HK-2 (cell line): ENCODE measurements at regions not wholly inside any gene's neighbourhood (a gene's known extent, or its start where the extent isn't known, plus 50 kb on each side); places are given as distances from the start of the nearest gene placed in this dataset.
"Not testable (repeated sequence)": the region's sequence is repeated elsewhere in the genome, so short reads cannot be mapped to it uniquely, and the experiment has no call there.

Experiments
- DNase-seq: peaks from one replicate; pipeline ENCODE4 v3.0.0-alpha.2; 2018; ENCODE audit not compliant: unreplicated experiment

- not testable (repeated sequence) for DNase-seq
Observed at GRCh38 chr17:30686538-30687479, 137.7 kb downstream of the CRLF3 start.

- DNase-seq, result not testable (repeated sequence)
Observed at GRCh38 chr17:30682280-30682679, 142.2 kb downstream of the CRLF3 start.

GRCh38 chr17:30680681-30681080 is 143.8 kb downstream of the CRLF3 start:
- DNase-seq, result not testable (repeated sequence)

- DNase-seq, result no peak
Observed at GRCh38 chr17:30677550-30678249, 146.8 kb downstream of the CRLF3 start.

GRCh38 chr17:30675777-30676492 is 148.6 kb downstream of the CRLF3 start:
- not testable (repeated sequence) for DNase-seq

- DNase-seq, result not testable (repeated sequence)
Observed at GRCh38 chr17:30669217-30669649, 155.3 kb downstream of the CRLF3 start.

- DNase-seq, result not testable (repeated sequence)
Observed at GRCh38 chr17:30668360-30669181, 155.9 kb downstream of the CRLF3 start.

- not testable (repeated sequence) for DNase-seq
Observed at GRCh38 chr17:30667657-30668359, 156.7 kb downstream of the CRLF3 start.

GRCh38 chr17:30666838-30667656 is 157.4 kb downstream of the CRLF3 start:
- DNase-seq, result not testable (repeated sequence)

- not testable (repeated sequence) for DNase-seq
Observed at GRCh38 chr17:30663727-30664455, 160.6 kb downstream of the CRLF3 start.

GRCh38 chr17:30657148-30657547 is 167.3 kb downstream of the CRLF3 start:
- not testable (repeated sequence) for DNase-seq

- DNase-seq, result not testable (repeated sequence)
Observed at GRCh38 chr17:30653038-30653437, 171.5 kb downstream of the CRLF3 start.

- DNase-seq, result not testable (repeated sequence)
Observed at GRCh38 chr17:30650149-30650548, 172.9 kb downstream of the GOSR1 start.

- DNase-seq, result not testable (repeated sequence)
Observed at GRCh38 chr17:30648015-30648620, 170.9 kb downstream of the GOSR1 start.

GRCh38 chr17:30645875-30646274 is 168.7 kb downstream of the GOSR1 start:
- not testable (repeated sequence) for DNase-seq

GRCh38 chr17:30644713-30645112 is 167.5 kb downstream of the GOSR1 start:
- DNase-seq, result not testable (repeated sequence)

- DNase-seq, result not testable (repeated sequence)
Observed at GRCh38 chr17:30644287-30644686, 167.1 kb downstream of the GOSR1 start.

- not testable (repeated sequence) for DNase-seq
Observed at GRCh38 chr17:30641428-30641827, 164.2 kb downstream of the GOSR1 start.
